Stimulated activated CD4-positive, alpha-beta T cell treated with anti-CD3 and anti-CD28 coated beads, Interleukin-2, amount 100 ng/mL, for 4 hours (primary cell): ENCODE measurements at regions not wholly inside any gene's neighbourhood (a gene's known extent, or its start where the extent isn't known, plus 50 kb on each side); places are given as distances from the start of the nearest gene placed in this dataset.
A peak's percentile ranks its signal among the peaks of the same experiment; 100 is the strongest.
"Not testable (repeated sequence)": the region's sequence is repeated elsewhere in the genome, so short reads cannot be mapped to it uniquely, and the experiment has no call there.

Experiments
- DNase-seq: peaks from one replicate; pipeline ENCODE4 v3.0.0-alpha.2; 2020; ENCODE audit warnings: low read depth

DNA sequence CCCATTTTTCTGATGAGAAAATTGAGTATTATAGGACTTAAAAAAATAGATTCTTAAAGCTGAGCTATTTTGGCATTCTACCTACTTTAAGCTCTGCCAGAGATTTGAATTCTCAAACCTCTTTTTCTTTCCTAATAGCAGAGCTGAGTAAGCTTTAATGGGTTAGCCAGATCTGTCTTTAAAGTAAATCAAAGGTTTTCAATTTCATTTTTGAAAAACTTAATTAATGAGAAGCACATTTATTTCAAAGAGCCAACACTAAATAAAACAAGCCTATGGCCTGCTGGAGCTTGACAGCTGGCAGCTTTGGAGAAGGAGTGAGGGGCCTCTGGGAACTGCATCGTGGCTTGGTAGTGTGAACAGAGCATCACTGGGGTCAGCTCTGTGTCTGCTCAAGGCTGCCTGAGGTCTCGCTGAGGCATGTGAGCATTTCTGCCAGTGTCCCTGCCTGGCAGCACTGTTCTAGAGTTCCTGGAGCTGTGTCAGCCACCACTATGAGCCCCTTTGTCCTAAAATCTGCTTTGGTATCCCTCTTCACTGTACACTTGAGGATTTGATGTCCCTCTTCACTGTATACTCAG lies 50.4 kb upstream of the PRSS23 start:
- no peak for DNase-seq

DNA sequence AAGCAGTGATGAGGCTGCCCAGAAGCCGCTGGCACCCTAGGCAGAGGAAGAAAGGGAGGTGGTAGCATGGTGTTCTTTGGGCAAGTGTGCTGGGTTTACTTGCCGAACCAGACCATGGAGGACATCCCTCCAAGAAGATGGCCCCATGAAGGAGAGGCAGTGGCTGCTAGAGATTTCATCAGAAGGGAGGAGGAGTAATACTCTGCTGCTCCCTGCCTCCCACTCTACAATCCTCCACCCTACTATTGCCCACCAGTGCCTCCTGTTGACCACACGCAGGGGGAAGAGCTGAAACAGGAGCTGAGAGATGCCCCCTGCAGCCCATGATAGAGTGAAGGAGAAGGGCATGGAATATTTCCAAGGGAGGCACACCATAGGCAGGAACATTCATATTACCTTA lies 51.0 kb upstream of the PRSS23 start:
- no peak for DNase-seq

DNA sequence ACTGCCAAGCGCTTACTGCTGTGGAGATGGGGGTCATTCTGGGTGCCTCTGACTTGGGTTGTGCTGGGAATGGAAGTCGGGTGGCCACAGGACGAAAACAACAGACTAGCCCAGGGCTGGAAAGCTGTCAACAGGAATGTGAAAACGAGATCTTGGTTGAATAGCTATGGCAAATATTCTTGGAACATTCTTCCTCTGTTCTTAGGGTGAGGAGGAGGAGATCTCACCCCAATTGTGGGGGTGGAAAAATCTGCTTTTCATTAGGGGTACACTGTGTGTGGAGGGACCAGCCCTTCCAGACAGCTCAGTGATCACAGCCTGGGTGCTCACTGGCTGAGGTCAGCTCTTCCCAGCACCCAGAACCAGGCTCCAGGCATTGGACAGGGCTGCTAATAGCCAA lies 52.0 kb upstream of the PRSS23 start:
- no peak for DNase-seq

DNA sequence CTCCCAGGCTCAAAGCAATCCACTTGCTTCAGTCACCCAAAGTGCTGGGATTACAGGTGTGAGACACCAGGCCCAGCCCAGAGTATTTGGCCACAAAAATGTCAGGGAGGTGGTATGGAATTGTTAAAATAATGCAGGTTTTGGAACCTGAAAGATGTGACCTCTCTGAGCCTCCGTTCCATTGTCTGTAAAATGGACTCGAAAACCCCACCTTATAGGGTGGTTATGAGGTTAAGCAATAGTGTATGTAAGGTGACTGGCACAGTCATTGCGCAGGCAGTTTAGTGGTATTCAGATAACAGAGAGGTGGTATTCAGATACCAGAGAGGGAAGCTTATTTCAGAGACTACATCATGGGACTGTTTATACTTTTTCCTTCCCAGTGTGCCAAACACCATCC lies 52.5 kb upstream of the PRSS23 start:
- DNase-seq = no peak

DNA sequence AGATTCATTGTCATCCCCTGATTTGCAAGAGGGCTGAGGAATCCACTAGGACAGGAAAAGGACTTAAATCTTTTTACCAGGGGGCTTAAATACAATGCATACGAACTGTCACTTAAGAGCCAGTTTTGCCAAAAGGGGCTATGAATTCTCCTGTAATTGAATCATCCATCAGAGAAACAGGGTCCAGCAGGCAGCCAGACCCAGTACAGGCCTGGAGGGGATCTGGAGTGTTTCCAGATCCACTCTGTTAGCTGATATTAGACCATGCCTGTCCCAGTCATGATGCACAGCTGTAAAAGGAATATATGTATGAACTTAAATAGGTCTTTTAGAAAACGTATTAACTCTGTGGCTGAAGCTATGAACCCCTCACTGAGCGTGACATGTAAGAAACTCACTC lies 53.8 kb upstream of the PRSS23 start:
- DNase-seq = no peak

DNA sequence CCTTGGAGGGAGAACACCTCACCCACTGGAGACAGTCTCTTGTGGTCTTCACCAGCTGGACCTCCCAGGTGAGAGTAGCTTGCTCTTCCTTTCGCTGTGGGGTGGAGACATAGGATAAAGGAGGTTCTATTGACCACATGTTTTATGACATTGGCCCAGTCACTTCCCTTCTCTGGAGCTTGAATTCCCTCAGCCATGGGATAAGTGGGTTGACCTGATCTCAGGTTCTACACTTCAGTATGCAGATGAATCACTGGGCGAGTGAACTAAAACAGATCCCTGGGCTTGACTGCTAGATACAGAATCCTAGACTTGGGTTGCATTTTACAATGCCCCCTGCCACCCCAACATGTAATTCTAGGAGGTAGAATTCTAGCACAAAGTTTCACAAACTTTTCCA lies 54.8 kb upstream of the PRSS23 start:
- no peak for DNase-seq

DNA sequence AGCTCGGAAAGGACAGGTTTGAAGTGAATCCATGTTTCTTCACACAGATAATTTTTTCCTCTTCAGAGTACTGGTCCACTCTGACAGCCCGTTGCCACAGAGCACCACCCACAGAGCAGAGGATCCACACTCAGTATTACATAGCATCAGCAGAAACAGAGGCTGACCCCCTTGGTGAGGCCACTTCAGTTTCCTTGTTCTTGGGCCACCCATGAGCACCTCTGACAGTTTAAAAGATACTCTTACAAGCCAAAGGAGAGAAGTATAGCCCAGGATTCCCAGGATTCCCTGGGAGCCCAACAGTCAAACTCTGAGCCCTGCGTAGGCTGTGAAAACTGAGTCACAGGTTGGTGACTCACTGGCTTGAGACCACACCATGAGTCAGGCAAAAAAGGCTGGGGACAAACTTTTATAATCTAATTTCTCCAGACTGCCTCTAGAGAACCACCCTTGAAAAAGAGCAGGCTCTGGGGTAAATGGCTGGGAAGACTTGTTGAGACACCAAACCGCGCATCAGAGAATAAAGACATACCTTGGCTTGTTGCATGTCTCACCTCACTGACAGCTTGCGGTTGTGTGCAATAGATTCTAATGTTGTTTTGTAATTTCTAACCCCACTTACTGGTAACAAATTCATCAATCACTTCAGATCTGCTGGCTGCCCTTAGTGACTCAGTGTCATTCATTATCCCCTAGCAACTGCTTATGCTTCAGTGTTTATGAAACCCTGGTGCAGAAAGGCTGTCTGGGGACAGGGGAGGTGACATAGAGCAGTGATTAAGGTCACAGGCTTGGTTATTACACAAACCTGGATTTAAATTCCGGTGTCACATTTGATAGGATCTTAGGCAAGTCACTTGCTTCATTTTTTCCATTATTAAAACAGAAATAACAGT lies 56.9 kb upstream of the PRSS23 start:
- peak; percentile 4 for DNase-seq

DNA sequence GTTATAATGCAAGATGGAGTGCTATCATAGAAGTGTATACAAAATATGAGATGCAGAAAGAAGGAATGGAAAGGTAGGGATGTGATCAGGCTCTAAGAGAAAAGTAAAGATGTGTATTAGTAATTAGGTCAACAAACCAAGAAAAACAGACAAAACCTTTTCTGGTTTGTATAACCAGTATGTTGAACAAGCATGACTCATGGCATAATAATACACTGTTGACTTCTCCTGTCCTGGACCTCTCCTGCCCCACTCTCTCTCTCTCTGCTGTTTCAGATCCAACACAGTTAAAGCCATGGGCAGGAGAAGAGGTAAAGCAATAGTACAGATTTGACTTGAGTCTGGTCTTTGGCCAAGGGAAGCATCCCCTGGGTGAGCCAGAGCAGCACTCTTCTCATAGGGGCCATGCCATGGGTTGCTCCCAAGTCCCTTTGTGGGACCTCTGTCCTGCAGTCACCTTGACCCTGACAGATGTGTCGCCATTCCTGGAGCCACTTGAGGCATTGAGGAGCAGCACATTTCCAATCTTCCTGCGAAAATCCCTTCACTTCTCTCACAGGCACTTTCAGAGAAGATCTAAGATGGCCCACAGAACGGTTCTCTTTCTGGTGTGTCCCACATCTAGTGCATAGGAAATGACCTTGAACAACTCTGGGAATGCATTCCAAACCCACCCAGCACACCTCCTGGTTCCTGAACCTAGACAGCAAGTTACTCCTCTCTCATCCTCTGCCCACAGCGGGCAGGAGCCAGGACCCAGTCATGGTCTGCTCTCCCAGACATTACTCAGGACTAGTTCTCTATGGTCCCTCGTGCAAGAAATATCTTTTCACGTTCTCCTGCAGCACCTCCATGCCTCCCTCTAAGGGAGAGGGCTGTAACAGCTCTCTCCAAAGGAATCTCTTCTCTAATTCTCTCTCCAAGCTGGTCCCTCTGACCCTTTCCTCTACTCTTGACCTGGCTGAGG lies 58.2 kb upstream of the PRSS23 start:
- DNase-seq = no peak

DNA sequence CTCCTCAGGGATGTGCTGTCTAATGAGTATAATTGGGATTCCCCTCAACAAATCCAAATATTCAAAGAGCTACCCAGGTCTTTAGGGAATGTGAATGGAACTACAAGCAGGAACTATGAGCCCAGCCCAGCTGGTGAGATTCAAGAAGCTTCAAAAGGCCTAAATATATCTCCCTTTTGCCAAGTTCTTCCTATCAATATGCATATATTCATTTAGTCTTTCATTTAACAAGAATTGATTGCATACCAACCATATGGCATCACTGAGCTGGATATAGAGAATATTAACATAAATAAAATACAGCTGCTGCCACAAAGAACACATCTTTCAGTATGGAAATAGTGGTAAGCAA lies 58.9 kb upstream of the PRSS23 start:
- DNase-seq = no peak

DNA sequence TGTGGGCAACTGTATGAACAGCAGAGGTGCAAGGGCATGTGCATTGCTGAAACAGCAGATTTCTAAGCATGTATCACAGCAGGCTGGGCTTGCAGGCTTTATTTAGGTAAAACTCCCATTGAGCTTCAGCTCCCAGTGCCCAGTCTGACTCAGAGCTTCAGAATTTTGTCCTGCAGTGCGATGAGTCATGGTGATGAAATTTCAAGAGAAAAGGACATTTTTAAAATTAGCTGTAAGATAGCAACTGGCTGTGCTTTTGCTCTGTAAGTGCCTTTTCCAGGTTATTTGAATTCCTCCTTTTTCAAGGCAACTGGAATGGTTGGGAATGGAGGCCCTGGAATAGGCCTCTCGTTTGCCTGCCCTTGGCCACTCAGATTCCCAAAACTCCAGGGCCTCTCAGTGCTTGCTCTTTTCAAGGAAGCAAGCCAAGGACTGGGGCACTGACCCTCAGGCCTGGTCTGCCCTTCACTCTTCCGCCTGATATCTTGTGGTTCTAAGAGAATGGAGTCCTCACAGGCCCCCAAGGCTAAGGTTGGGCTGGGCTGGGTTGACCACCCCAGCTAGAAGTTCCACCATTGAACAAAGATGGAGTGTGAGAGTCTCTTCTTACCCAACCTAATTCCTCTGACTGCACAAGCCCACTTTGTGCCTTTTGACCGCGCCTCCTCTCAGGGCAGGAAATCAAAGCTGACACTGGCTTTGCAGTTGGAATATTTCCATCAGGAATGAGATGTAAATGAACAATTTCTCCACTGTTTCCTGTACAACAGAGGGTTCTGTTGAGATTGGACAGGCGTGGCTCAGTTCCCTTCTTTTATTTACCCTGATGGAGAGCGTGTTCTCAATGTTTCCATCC lies 59.5 kb upstream of the PRSS23 start:
- no peak for DNase-seq

DNA sequence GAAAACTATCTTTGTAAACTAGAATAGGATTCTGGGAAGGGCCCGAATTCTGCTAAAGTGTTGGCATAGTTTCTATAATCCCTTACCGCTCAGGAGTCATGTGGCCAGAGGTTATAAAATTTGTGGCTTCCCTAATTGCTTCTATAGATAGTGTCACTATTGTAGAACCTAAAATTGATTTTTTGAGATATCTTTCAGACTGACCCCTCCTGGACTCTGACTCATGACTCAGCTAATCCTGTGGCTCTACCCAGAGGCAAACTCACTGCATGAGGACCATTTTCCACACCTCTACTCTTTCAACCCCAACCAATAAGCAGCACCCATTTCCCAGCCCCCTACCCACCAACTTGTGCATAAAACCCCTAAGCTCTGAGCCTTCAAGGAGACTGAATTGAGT lies 61.8 kb upstream of the PRSS23 start:
- no peak for DNase-seq

DNA sequence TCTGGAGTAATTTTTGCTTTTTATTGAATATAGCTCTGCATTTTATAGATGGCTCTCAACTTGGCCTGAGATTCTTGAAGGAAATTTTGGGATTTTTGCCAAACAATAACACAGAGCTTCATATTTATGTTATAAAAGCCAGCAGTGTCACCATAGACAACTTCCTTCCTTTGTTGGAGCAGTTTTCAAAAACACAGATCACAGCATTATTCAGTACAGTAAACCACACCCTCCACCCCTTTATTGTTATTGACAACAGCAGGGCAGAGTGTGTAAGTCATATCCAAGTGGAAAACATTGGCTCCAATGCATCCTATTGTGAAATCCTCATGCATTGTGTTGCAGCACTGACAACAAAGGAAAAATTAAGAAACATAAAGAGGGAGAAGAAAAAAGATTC lies 62.6 kb upstream of the PRSS23 start:
- no peak for DNase-seq

DNA sequence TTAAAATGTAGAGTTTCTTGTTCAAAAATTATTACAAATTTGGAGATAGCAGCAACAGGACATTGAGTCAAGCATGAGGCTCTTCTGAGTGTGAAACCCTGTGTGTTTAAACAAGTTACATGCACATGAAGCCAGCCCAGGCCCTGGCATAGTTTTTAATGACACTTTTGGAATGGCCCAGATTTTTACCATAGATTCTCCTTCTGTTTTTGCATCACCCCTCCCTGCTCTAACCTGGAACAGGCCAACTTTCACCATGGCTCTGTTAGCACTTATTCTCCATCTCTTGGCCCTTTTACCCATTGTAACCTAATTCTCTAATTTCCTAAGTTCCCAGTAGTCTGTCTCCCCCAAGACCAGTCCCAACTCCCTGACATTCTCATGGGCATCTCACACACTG lies 63.1 kb upstream of the PRSS23 start:
- DNase-seq = no peak

DNA sequence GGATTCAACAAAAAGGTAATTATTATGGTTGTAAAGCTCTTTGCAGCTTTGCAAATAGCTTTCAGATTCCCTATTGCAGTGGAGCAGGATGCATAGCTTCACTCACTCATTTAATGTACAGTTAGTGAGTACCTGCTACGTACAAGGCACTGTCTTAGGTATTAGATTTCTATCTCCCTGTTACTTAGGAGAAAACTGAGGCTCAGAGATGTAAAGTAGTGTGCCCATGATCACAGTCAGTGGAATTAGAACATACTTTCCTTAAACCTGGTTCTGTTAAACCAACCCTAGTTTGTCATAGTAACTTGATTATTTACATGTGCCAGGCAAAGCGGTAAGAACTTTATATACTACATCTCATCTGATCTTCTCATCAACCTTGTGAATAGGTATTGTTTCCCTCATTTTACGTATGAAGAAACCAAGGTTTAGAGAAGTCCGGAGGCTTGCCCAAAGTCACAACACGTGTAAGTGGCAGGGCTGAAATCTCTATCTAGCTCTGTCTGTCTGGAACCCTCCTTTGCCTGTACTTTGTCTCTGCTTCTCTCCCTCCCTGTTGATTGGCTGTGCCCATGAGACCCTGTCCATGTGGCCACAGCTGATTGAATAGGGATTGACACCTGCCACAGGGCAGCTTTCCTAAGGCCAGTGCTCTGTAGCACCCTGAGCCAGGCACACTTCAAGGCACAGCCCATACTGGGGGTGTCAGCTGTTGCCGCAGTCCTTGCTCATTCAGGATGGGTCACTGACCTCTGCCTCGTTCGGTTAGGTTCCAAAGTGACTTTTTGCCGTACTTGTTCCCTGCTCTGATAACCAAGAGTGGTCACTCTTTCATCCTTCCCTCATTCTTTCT lies 63.8 kb upstream of the PRSS23 start:
- no peak for DNase-seq

DNA sequence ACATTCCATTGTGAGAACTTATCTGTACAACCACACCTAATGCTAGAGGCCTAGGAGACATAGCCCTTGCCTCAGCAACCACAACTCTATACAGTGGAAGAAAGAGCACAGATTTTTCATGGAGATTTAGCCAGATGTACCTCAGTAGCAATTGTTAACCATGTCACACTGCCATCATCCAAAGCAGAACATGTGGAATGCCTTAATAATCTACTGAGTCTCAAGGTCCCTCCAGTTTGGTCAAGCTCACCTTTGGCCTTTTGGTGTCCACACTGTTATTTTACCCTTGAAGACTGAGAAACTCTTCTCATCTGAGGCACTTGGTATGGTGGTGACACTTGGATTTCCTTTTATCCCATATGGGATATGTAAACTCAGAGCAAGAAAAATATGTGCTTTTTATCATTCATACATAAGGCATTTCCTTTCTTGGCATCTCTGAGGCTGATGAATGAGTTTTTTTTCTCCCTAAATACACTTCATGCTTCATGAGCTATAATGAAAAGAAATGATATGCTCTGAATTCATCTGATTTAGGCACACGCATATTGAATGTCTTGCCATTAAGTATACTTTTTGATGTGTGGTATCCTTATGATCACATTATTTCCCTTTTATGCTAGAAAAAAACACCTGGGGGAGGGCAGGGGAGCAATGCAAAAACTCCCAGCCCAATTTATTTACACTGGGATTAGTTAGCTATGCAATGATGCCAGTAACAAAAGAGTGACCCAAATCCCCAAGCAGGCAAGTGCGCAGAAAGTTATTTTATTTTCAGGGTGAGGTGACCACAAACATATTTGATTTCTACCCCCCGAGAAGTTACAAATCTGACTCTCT lies 63.3 kb upstream of the ME3 start:
- no peak for DNase-seq

DNA sequence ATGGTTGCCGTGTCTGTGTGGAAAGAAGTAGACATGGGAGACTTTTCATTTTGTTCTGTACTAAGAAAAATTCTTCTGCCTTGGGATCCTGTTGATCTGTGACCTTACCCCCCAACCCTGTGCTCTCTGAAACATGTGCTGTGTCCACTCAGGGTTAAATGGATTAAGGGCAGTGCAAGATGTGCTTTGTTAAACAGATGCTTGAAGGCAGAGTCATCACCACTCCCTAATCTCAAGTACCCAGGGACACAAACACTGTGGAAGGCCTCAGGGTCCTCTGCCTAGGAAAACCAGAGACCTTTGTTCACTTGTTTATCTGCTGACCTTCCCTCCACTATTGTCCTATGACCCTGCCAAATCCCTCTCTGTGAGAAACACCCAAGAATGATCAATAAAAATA lies 60.3 kb upstream of the ME3 start:
- DNase-seq = not testable (repeated sequence)

DNA sequence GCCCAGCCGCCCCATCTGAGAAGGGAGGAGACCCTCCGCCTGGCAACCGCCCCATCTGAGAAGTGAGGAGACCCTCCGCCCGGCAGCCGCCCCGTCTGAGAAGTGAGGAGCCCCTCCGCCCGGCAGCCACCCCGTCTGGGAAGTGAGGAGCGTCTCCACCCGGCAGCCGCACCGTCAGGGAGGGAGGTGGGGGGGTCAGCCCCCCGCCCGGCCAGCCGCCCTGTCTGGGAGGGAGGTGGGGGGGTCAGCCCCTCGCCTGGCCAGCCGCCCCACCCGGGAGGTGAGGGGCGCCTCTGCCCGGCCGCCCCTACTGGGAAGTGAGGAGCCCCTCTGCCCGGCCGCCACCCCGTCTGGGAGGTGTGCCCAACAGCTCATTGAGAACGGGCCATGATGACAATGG lies 59.9 kb upstream of the ME3 start:
- DNase-seq = not testable (repeated sequence)

DNA sequence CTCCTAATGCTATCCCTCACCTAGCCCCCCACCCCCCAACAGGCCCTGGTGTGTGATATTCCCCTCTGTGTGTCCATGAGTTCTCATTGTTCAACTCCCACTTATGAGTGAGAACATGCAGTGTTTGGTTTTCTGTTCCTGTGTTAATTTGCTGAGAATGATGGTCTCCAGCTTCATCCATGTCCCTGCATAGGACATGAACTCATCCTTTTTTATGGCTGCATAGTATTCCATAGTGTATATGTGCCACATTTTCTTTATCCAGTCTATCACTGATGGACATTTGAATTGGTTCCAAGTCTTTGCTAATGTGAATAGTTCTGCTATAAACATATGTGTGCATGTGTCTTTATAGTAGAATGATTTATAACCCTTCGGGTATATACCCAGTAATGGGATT lies 57.2 kb upstream of the ME3 start:
- DNase-seq = not testable (repeated sequence)

DNA sequence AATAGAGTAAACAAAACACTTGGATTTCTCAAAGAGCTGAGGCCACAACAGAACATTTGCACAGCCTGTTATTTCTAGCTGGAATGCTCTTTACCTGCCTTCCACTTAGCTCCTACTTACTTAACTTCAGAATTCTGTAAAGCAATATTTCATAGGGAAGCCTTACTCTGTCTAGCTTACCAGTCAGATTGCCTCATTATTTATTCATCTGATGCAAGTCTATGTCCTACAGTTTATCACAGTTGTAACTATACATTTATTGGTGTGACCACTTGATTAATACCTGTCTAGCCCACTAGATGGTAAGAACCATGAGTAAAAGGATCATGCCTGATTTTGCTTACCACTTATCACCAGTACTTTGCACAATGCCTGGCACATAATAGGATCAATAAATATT lies 56.1 kb upstream of the ME3 start:
- no peak for DNase-seq
